Hepatocyte (in vitro differentiated cells): ENCODE measurements at regions not wholly inside any gene's neighbourhood (a gene's known extent, or its start where the extent isn't known, plus 50 kb on each side); places are given as distances from the start of the nearest gene placed in this dataset.
"Not testable (repeated sequence)": the region's sequence is repeated elsewhere in the genome, so short reads cannot be mapped to it uniquely, and the experiment has no call there.

Experiments used
- CTCF ChIP-seq: fragments of 200-600 bp; sonication (generic); IDR thresholded peaks from 2 replicates; pipeline ENCODE4 v1.5.1; 2016; ENCODE audit warnings: antibody characterized with exemption, mild to moderate bottlenecking; ENCODE audit not compliant: poor library complexity
- EZH2phosphoT487 ChIP-seq: fragments of 200-600 bp; sonication (generic); IDR thresholded peaks from one replicate; pipeline ENCODE4 v1.6.1; 2018; ENCODE audit warnings: antibody characterized with exemption, mild to moderate bottlenecking, low read depth, moderate library complexity; ENCODE audit not compliant: unreplicated experiment, severe bottlenecking

GRCh38 chr9:97105220-97105619 is 66.3 kb upstream of the CTSV start:
- not testable (repeated sequence) for TF ChIP-seq CTCF, EZH2phosphoT487
